ENCODE measurements at regions not wholly inside any gene's neighbourhood (a gene's known extent, or its start where the extent isn't known, plus 50 kb on each side); places are given as distances from the start of the nearest gene placed in this dataset.

DNA sequence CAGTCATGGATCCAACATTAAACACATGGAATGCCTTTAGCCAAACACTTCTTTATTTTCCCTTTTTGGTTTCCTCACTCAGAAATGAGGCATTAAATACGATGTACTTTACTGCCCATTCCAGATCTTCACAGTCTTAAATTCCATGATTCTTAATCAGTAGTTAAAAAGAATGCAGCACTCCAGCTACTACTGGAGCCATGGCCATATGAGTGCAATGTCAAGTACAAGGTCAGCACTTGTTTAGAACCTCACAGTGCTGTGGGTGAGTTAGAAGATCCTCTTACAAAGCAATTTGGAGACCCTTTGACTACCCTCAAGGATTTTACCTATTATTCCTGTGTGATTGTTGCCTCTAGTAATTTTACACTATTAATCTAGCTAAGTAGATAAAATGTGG lies 550.3 kb upstream of the LRRTM1 start:
- no peak for DNase-seq (ENCODE audit: low spot score)

DNA sequence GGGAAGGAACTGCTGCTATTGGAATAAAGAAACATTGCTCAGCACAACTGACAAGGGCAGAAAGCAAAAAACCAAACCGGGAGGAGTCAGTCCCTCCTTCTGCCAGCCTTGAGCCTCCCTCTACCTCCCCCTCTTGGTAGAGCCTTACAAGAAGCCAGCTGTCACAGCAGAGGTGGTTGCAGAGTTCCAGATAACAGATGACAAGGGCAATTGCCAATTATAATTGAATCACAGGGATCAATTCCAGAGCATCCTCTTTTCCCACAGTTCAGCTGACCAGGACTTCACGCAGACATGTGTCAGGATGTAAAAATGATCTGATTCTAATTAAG lies 548.2 kb upstream of the LRRTM1 start:
- no peak for DNase-seq (ENCODE audit: low spot score)

DNA sequence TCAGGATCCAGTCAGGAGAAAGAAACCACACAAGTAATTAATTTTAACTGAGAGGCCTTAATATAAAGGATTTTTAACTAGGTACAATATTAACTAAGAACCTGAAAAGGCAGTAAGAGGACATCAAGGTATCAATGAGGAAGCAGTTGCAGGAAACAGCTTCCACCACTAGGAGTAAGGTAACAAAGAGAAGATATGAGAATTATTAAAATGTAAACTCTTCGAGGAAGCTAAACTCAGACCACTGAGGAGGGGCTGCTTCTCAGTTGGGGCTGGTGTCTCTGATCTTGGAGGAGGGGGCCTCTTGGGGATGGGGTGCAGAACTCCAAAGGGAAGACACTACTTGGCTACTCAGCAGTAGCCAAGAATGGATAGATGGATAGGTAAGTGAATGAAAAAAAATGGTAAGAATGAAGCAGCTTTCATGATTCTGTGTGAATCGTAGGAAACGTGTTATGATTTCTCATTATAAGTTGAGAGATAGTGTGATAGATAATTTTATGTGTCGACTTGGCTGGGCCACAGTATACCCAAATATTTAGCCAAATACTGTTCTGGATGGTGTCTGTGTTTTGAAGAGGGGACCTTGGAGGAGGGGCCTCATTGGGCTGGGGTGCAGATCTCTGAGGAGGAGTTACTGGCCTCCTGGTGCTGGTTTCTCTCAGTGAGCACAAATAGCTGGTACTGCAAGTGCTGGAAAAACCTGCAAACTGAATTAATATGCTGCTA lies 547.7 kb upstream of the LRRTM1 start:
- no peak for DNase-seq (ENCODE audit: low spot score)

DNA sequence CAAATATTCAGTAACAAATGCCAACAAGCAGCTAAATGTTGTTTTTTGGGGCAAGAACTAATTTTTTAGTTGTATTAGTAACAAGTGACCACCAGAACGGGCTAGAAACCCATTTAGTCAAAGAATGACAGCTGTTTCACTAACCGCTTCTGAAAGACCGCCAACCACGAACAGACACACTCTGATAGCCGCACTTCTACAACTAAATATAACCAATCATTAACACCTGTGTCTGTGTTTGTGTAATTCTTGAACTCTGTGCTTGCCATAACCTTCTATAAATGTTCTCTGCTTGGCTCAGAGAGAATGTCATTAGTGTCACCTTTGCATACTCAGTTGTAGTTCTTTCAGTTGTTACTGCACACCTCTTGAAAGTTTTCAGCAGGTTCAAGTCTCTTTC lies 526.3 kb upstream of the LRRTM1 start:
- no peak for DNase-seq (ENCODE audit: low spot score)

DNA sequence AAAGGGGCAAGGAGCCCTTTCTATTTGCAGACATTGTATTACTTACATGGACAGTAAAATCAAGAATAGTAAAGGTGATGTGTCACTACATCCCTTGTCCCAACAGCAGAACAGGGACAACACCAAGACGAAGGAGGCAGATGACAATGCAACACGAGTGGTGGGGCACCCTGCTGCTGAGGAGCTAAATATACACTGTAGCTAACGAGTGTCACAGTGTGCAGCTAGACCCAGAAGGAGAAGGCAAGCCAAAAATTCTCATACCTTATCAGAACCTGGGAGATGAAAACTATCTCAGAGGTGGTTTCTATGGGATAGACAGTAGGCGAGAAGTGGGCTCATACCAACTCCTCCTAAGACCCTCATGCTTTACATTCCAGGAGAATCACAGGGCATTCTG lies 518.4 kb upstream of the LRRTM1 start:
- DNase-seq (ENCODE audit: low spot score) = no peak

DNA sequence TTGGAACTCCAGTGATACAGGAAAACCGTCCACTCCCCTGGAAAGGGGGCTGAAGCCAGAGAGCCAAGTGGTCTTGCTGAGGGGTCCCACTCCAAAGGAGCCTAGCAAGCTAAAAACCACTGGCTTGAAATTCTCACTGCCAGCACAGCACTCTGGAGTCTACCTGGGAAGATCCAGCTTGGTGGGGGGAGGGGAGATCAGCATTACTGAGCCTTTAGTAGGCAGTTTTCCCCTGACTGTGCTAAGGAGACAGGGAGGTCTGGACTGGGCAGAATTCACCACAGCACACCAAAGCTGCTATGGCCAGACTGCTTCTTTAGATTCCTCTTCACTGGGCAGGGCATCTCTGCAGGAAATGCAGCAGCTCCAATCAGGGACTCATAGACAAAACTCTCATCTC lies 510.7 kb upstream of the LRRTM1 start:
- no peak for DNase-seq (ENCODE audit: low spot score)

DNA sequence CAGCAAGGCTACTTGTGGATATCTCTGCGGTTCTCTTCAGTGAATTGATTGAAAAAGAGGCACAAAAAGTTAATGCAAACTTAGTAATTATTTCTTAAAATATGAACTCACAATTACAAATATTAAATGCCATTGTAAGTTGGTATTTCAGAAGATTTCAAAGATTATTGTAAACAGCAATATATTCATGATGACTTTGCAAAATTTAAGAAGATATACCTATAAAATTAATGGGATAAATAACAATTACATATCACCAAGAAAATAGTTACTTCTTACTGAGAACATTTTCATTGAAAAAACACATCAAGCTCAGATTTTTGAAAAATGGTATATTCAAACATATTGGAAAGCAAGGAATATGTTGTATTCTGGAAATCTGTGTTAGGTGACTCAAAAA lies 482.0 kb upstream of the LRRTM1 start:
- DNase-seq (ENCODE audit: low spot score) = no peak

DNA sequence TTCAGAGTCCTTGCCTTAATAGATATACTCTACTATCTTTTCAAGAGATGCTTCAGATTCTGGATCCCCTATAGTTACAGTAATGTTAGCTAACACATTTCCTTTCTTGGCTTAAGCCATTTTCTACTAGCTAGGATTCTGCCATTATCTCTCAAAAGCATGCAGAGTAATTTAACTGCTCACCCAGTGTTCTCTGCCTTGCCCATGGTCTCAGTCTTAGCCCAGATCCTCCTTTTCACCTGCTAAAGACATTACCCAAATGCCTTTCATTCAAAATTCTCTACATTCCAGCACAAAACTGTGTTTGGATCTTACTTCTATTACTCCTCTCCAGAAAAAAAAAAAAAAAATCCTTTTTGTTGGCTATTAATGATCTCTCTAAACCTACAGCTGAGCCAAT lies 474.2 kb upstream of the LRRTM1 start:
- no peak for DNase-seq (ENCODE audit: low spot score)

DNA sequence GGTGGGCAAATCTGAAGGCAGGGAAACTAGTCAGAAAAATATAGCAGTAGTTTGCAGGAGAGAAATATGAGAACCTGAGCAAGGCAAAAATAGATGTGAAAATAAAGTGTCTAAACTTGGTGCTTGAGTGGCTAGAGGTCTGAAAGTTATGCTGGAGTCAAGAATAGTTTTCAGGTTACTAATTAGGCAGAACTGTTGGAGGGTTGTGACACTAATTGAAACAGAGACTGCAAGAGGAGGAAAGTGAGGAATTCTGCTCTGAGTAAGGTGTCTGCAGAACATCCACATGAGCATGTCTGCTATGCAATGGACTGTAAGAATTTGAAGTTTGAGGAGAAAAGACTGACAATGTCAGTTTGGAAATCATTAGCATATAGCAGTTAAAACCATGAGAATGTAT lies 444.0 kb upstream of the LRRTM1 start:
- no peak for DNase-seq (ENCODE audit: low spot score)

DNA sequence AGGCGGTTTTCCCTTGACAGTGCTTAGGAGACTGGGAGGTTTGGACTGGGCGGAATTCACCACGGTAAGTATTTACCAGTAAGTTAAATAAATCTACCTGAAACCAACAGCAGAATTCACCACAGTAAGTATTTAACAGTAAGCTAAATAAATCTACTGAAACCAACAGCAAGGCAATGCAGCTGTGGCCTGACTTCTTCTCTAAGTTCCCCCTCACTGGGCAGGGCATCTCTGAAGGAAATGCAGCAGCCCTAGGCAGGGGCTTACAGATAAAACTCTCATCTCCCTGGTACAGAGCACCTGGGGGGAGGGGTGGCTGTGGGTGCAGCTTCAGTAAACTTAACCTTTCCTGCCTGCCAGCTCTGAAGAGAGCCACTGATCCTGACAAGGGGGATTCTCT lies 432.5 kb upstream of the LRRTM1 start:
- DNase-seq (ENCODE audit: low spot score) = no peak

DNA sequence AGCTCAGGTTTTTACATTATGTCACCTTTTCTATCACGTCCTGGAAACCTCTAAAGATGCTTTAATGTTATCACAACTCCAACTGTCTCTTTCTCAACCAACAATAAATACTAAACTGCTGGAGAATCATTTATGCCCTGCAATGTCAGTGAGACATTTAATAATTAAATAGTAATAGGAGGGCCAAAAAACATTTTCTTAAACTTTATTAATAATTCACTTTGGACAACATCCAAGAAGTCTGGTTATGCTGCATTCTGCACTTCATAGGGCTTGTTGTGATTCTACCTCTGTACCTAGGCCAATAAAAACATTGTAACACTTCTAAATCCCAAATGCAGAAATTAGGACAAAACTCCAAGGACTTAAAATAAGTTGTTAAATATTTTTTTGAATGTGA lies 420.4 kb upstream of the LRRTM1 start:
- DNase-seq (ENCODE audit: low spot score) = no peak

DNA sequence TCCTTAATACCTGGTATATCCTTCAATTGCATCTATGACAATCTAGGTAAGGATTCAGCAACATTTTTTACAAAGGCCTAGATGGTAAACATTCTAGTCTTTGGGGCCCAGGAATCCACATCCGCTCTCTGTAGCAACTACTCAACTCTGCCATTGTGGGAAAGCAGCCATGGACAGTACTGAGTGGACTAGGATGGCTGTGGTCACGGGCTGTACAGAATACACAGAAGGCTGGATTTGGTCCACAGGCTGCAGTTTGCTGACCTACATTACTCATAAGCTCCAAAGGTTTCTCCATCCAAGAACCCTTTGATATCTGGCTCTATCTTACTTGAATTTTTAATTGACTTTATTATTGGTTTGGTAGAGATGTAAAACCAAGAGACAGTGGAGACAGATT lies 418.3 kb upstream of the LRRTM1 start:
- no peak for DNase-seq (ENCODE audit: low spot score)

DNA sequence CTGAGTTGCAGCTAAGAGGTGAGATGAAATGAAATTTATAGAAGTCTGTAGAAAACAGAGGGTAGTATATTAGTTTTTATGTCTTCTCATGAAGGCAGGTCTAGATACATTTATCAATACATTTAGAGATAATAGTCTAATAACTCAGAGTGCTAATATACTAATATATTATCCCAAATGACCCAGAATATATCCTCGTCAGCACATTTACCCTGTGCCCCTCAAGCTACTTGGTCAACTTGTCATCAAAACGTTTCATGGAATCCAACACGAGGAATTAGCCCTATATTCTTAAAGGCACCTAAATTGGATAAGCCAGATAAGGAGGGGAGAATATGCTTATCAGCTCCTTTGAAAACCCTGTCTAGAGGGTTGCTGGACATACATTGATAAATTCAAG lies 415.1 kb upstream of the LRRTM1 start:
- DNase-seq (ENCODE audit: low spot score) = no peak

DNA sequence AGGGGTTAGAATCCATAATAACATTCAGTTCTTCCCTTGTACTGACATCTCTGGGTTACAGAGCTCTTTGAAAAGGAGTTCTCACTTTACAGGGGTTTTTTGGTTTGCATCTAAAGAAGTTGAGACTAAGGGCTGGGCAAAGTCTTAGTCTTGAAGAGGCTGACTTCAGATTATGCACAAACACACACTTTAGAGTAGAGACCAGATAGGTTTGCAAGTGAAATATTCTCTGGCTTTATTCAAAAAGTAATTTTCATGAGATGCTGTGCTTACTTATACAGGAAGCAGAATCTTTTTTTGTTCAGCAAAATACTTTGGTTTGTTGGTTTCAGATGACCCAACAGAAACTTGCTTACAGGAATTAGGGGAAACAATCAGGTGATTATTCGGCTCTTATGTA lies 410.9 kb upstream of the LRRTM1 start:
- DNase-seq (ENCODE audit: low spot score) = no peak

DNA sequence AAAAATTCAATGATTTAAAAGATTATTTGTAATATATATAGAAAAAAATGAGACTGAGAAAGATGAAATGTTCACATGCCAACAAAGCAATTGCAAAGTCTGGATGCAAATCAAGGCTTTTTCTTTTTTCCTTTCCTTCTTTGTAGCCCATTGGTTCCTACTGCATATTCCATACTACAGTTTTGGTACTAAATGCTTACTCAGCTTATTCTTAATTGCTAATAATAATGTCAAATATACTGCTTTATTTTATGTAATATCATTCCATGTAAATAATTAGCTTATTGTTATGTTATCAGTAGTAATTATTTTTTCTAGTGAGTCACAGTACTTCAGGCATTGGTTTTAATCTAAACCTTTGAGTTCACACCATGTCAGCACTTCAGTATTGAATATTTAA lies 407.4 kb upstream of the LRRTM1 start:
- no peak for DNase-seq (ENCODE audit: low spot score)

DNA sequence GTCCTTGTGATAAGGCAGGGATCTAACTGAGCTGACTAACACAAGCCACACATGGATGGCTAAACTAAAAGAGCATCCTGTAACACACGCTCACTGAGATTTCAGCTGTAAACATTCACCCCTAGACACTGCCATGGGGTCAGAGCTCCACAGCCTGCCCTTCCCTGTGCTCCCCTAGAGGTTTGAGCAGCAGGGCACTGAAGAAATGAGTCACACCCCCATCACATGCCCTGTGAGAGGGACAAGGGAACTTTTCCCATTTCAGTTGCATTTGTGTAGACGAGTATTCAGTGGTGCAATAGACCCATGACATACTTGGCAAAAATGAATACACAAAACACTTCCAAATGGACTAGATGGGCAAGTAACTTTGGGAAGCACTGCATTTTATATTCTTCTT lies 402.4 kb upstream of the LRRTM1 start:
- DNase-seq (ENCODE audit: low spot score) = no peak

DNA sequence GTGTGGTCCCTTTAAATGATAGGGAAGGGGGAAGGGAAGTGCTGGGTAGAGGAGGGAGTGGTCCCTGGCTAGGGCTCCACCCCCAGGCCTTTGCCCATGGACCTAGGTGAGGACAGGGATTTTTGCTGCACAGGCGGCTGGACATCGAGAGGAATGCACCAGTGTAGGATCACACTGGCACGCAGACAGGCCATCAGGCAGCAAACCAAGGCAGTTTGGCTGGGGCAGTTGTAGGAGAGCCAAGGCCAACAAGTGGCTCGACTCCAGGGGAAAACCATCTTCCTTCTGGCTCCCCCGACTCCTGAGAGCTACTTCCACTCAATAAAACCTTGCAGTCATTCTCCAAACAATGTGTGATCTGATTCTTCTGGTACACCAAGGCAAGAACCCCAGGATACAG lies 402.0 kb upstream of the LRRTM1 start:
- no peak for DNase-seq (ENCODE audit: low spot score)

DNA sequence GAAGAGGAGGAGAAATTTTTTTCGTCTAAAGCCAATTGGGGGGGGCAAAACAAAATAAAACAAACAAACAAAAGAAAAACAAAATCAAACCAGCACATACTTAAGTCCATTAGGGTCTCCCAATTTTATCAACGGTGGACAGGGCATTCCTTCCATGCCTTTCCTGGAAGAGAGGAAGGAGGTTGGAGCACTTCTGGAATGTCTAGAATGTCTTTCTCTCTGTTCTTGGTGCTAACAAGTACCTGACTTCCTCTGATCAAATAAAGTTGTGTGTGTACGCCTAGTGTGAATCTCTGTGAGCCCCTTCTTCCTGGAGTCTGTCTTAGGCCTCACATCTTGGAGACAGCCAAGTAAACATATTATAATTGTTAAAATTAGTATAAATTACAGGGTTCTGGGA lies 399.0 kb upstream of the LRRTM1 start:
- DNase-seq (ENCODE audit: low spot score) = no peak

DNA sequence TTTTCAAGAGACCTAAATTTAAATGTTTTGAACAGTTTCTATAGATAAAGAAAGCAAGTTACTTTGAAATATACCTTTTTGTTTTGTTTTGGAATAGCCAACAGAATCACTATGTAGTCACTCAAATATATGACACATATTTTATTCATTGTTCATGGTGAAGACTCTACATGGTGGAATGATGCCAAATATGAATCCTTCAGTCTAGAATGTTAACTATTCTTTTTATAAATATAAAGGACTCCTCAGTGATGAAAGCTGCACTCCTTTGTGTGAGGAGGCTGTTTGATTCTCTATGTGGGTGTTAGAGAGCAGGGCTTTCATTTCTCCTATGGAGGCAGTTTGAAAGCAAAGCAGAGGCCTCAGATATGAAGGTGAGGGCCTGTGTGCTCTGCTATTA lies 396.4 kb upstream of the LRRTM1 start:
- no peak for DNase-seq (ENCODE audit: low spot score)

Data from germinal center (tissue), 1 donor.